ENCODE measurements at regions not wholly inside any gene's neighbourhood (a gene's known extent, or its start where the extent isn't known, plus 50 kb on each side); places are given as distances from the start of the nearest gene placed in this dataset.
"Not testable (repeated sequence)": the region's sequence is repeated elsewhere in the genome, so short reads cannot be mapped to it uniquely, and the experiment has no call there.

DNA sequence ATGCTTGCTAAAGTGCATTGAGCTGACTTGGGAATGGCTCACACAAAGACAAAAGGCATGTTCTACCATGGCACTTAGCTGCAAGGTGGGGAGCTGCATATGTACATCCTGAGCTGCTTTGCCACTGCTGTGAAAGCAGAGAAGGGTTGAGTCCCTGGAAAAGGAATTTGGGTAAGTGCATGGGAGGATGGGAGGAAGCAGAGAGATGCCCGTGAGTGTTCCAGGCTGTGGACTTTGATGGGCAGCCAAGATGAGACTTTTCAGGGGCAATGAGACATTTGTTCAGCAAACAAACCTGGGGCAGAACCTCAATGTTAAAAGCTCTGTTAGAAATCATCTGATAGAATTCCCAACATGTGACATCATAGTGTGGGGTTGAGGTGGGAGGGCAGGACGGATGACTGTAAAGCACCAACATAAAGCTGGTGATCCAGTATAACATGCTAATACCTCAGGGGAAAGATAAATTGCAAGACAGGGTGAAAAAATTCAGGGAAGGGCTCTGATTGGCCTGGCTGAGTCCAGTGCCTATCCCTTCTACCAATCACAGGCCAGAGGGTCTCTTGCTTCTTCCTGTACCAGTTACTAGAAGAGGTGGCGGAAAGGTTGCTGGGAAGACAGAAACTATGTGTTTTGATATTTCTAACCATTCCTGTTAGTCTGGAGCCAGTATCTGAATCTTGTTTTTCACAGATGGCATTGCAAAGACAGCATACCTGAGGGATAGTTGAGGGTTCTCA lies 163.2 kb downstream of the UTP18 start:
- WGBS, 2 donors, result 56 to 57% methylated on average over 3 of the region's 3 CpGs
- no peak for ATAC-seq (ENCODE audit: low FRiP score)

DNA sequence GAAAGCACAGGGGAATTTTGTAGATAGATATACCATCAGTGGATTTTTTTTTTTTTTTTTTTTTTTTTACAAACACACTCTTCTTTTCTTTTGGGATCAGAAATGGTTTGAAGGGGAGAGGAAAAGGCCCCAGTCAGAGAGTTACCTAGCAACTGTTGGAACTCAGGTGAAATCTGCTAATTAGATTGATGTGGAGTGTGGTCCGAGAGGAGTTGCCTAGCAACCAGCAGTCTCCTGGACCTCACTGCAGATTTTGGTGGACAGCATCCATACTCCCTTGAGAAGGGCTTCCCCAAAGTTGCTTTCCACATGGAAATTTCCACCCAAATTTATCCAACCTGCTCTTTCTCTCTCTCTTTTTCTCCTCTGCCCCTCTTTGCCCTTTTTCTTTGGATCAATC lies 165.4 kb downstream of the UTP18 start:
- ATAC-seq (ENCODE audit: low FRiP score) (no peak), DNase-seq (no peak)
- H3K36me3 ChIP-seq (ENCODE audit: control insufficient read depth in 1 of 2, insufficient read depth in 2 of 2, low read length in 1 of 2), result no peaks in the 10 kb centered on the region
- peaks cover 0 to under 1% of the 10 kb centered on the region in 2 donors for H3K27me3 ChIP-seq (ENCODE audit: control insufficient read depth in 1 of 2, insufficient read depth in 2 of 2, low read length in 1 of 2)
- H3K27ac ChIP-seq (ENCODE audit: low read depth in 1 of 2, low read length in 2 of 2), result no peak overlapping the region
- H3K4me1 ChIP-seq (ENCODE audit: control insufficient read depth in 1 of 2, insufficient read depth in 2 of 2, low read length in 2 of 2), result no peaks in the 10 kb centered on the region
- 60 to 69% methylated on average over 1 of the region's 1 CpG for WGBS, 2 donors
- intact Hi-C loops (cut with DNase I), result no loop called here
- H3K9me3 ChIP-seq (ENCODE audit: control insufficient read depth, low read length), result peaks cover 8% of the 10 kb centered on the region
- no peak overlapping the region for H3K4me3 ChIP-seq (ENCODE audit: low read length in 2 of 2)

More for the DNA sequence above, 163.2 kb downstream of the UTP18 start:
- Histone ChIP-seq H3K27ac (ENCODE audit: low read depth in 1 of 2, low read length in 2 of 2) (no peak overlapping the region), H3K36me3 (ENCODE audit: control insufficient read depth in 1 of 2, insufficient read depth in 2 of 2, low read length in 1 of 2) (no peaks in the 10 kb centered on the region), H3K9me3 (ENCODE audit: control insufficient read depth, low read length) (peaks cover 8% of the 10 kb centered on the region), H3K4me3 (ENCODE audit: low read length in 2 of 2) (no peak overlapping the region), H3K4me1 (ENCODE audit: control insufficient read depth in 1 of 2, insufficient read depth in 2 of 2, low read length in 2 of 2) (no peaks in the 10 kb centered on the region), H3K27me3 (ENCODE audit: control insufficient read depth in 1 of 2, insufficient read depth in 2 of 2, low read length in 1 of 2) (peaks cover 0 to 2% of the 10 kb centered on the region in 2 donors)
- DNase-seq, result no peak
- intact Hi-C loops (cut with DNase I), result no loop called here

DNA sequence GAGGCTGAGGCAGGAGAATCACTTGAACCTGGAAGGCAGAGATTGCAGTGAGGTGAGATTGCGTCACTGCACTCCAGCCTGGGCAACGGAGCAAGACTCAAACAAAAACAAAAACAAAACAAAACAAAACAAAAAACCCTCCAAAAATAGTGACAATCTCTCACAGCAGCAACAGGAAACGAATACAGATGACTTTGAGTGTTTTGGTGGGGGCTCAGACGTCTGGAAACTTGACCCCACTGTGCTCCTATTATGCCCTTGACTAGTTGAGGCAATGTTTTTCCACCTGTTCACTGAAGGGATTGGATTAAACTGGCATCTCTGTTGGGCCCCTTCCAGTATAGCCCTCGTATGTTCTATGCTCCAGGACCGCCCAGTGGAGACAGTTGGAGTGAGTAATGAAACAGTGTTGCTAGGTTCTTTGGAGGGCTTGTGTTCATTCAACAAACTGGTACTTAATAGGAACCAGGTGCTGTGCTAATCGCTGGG lies 167.0 kb downstream of the UTP18 start:
- Histone ChIP-seq H3K27ac (ENCODE audit: low read depth in 1 of 2, low read length in 2 of 2) (no peak overlapping the region), H3K4me3 (ENCODE audit: low read length in 2 of 2) (no peak overlapping the region), H3K27me3 (ENCODE audit: control insufficient read depth in 1 of 2, insufficient read depth in 2 of 2, low read length in 1 of 2) (no peaks in the 10 kb centered on the region), H3K9me3 (ENCODE audit: control insufficient read depth, low read length) (peaks cover 2% of the 10 kb centered on the region), H3K4me1 (ENCODE audit: control insufficient read depth in 1 of 2, insufficient read depth in 2 of 2, low read length in 2 of 2) (no peaks in the 10 kb centered on the region), H3K36me3 (ENCODE audit: control insufficient read depth in 1 of 2, insufficient read depth in 2 of 2, low read length in 1 of 2) (no peaks in the 10 kb centered on the region)
- WGBS, 2 donors, result 22 to 30% methylated on average over 7 of the region's 7 CpGs
- DNase-seq, result no peak
- no peak for ATAC-seq (ENCODE audit: low FRiP score)
- intact Hi-C loops (cut with DNase I), result no loop called here

DNA sequence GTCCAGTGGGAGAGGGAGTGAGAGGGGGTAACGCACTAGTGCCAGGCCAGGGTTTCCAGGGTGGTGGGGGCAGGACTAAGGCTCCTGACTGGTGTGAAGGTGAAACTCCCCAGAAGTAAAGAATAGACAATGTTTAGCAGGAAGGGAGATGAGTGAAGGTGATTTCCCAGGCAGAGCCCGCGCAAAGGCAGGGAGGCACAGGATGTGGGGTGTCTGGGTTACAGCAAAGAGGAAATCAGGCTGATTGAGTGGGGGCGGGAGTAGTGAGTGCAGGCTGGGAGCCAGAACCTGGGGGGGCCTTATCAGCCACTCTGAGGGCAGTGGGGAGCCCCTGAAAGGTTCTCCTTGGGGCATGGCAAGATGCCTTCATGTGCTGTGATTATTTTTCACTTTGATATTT lies 167.5 kb downstream of the UTP18 start:
- DNase-seq (no peak), ATAC-seq (ENCODE audit: low FRiP score) (no peak)
- Histone ChIP-seq H3K4me1 (ENCODE audit: control insufficient read depth in 1 of 2, insufficient read depth in 2 of 2, low read length in 2 of 2) (no peaks in the 10 kb centered on the region), H3K27me3 (ENCODE audit: control insufficient read depth in 1 of 2, insufficient read depth in 2 of 2, low read length in 1 of 2) (no peaks in the 10 kb centered on the region), H3K27ac (ENCODE audit: low read depth in 1 of 2, low read length in 2 of 2) (no peak overlapping the region), H3K9me3 (ENCODE audit: control insufficient read depth, low read length) (peaks cover 2% of the 10 kb centered on the region), H3K4me3 (ENCODE audit: low read length in 2 of 2) (no peak overlapping the region), H3K36me3 (ENCODE audit: control insufficient read depth in 1 of 2, insufficient read depth in 2 of 2, low read length in 1 of 2) (no peaks in the 10 kb centered on the region)
- intact Hi-C loops (cut with DNase I), result no loop called here
- 34 to 47% methylated on average over 4 of the region's 4 CpGs for WGBS, 2 donors

DNA sequence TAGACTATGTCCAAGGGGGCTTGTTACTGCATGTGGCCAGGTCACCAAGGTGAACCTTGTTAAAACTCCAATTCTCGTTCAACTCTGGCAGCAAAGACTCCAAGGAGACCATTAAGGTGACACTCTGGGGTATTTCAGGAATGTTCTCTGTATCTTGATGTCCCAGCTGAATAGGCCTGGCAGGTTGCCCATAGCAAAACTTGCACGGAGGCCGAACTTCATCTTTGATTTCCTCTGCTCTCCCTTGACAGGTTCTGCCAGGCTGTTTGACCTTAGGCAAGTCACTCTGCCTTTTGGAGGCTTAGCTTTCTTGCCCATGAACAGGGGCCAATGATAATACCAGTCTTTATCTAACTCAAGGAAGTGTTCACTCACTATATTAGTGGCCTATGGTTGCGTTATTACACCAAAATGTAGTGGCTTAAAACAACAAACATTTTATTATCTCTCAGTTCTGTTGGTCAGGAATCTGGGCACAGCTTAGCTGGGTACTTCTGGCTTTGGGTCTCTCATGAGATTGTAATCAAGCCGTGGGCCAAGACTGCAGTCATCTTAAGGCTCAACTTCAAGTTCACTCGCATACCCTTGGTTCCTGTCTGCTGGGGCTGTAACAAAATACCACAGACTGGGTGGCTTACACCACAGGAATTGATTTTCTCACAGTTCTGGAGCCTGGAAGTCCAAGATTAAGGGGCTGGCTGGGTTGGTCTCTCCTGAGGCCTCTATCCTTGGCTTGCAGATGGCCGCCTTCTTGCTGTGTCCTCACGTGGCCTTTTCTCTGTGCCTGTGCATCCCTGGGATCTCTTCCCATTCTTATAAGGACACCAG lies 168.5 kb downstream of the UTP18 start:
- no peaks in the 10 kb centered on the region for H3K36me3 ChIP-seq (ENCODE audit: control insufficient read depth in 1 of 2, insufficient read depth in 2 of 2, low read length in 1 of 2)
- no peak overlapping the region for H3K4me3 ChIP-seq (ENCODE audit: low read length in 2 of 2)
- DNase-seq (no peak), ATAC-seq (ENCODE audit: low FRiP score) (no peak)
- no peaks in the 10 kb centered on the region for H3K4me1 ChIP-seq (ENCODE audit: control insufficient read depth in 1 of 2, insufficient read depth in 2 of 2, low read length in 2 of 2)
- WGBS, 2 donors, result 36% methylated on average over 8 of the region's 8 CpGs
- intact Hi-C loops (cut with DNase I), result no loop called here
- H3K9me3 ChIP-seq (ENCODE audit: control insufficient read depth, low read length), result no peaks in the 10 kb centered on the region
- no peak overlapping the region for H3K27ac ChIP-seq (ENCODE audit: low read depth in 1 of 2, low read length in 2 of 2)
- no peaks in the 10 kb centered on the region for H3K27me3 ChIP-seq (ENCODE audit: control insufficient read depth in 1 of 2, insufficient read depth in 2 of 2, low read length in 1 of 2)

DNA sequence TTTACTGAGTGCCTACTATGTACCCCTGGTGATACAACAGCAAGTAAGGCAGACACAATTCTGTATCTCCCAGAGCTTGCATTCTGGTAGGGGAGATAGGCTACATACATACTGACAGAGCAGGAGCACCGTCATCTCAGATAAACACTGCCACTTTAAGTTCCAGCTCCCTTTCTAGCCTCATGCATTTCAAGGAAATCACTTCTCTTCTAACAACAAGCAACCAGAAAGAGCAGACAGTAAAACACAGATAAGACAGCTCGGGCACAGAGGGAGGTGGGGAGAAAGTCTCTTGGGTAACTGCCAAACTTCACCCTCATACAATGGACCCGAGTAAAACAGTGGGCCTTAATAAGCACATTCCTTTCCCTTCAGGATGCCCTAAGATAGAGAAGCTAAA lies 169.6 kb downstream of the UTP18 start:
- H3K4me3 ChIP-seq (ENCODE audit: low read length in 2 of 2); ATAC-seq (ENCODE audit: low FRiP score); H3K36me3 ChIP-seq (ENCODE audit: control insufficient read depth in 1 of 2, insufficient read depth in 2 of 2, low read length in 1 of 2); H3K9me3 ChIP-seq (ENCODE audit: control insufficient read depth, low read length); intact Hi-C loops (cut with DNase I); H3K4me1 ChIP-seq (ENCODE audit: control insufficient read depth in 1 of 2, insufficient read depth in 2 of 2, low read length in 2 of 2); H3K27ac ChIP-seq (ENCODE audit: low read depth in 1 of 2, low read length in 2 of 2); H3K27me3 ChIP-seq (ENCODE audit: control insufficient read depth in 1 of 2, insufficient read depth in 2 of 2, low read length in 1 of 2); DNase-seq: not testable (repeated sequence)
- 27% methylated on average over 3 of the region's 3 CpGs for WGBS, 2 donors

DNA sequence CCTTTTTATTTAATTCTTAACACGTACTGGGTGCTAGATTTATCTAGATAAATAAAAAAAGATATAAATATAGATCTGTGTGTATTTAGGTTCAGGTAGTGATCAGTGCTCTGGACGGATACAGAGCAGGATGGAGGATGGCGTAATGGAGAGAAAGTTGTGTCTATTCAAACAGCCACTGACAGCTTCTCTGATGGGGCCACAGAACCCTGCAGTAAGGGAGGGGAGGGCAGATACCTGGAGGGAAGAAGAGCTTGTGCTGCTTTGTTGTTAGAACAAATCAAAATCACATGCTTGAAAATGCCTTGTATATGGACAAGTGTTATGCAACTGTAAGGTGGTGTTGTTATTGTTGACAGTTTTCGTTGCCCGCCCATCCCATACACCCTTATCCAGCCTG lies 170.2 kb downstream of the UTP18 start:
- WGBS, 2 donors, result 88% methylated on average over 5 of the region's 5 CpGs

DNA sequence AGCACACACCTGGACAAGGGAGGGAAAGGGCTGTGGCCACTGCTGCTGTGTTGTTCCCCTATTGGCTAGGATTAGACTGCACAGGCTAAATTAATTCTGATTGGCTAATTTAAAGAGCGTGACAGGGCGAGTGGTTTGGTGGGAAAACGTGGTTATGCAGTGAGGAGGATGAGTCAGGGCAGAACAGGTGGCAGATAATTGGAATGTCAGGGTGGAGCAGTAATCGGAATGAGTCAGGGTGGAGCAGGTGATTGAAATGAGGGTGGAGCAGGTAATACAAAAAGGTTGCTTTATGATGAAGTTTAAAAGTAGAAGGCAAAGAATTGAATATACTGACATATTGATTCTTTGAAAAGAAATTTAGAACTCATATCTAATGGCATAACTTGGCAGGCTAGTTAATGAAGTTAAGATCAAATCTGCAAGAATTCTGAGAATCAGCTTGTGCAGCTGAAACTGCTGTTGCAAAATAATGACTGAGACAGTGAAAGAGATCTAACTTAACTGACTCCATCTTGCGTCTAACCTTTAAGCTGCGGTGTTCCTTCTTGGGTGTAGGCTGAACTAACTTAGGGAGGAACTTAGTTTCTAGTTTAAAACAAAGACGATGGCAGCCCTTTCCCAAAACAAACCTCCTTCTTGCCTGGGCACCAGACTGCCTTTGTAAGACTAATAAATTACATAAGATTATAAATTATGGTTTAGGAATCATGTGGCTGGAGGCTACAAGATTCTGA lies 174.3 kb downstream of the UTP18 start:
- intact Hi-C loops (cut with DNase I), result no loop called here
- Histone ChIP-seq H3K4me3 (ENCODE audit: low read length in 2 of 2) (no peak overlapping the region), H3K36me3 (ENCODE audit: control insufficient read depth in 1 of 2, insufficient read depth in 2 of 2, low read length in 1 of 2) (no peaks in the 10 kb centered on the region), H3K27me3 (ENCODE audit: control insufficient read depth in 1 of 2, insufficient read depth in 2 of 2, low read length in 1 of 2) (no peaks in the 10 kb centered on the region), H3K27ac (ENCODE audit: low read depth in 1 of 2, low read length in 2 of 2) (no peak overlapping the region), H3K9me3 (ENCODE audit: control insufficient read depth, low read length) (no peaks in the 10 kb centered on the region), H3K4me1 (ENCODE audit: control insufficient read depth in 1 of 2, insufficient read depth in 2 of 2, low read length in 2 of 2) (peaks cover 0 to 2% of the 10 kb centered on the region in 2 donors)
- DNase-seq, result no peak
- WGBS, 2 donors, result 70 to 71% methylated on average over 7 of the region's 7 CpGs
- ATAC-seq (ENCODE audit: low FRiP score), result no peak

More for the DNA sequence above, 170.2 kb downstream of the UTP18 start:
- Histone ChIP-seq H3K4me3 (ENCODE audit: low read length in 2 of 2) (no peak overlapping the region), H3K9me3 (ENCODE audit: control insufficient read depth, low read length) (no peaks in the 10 kb centered on the region), H3K36me3 (ENCODE audit: control insufficient read depth in 1 of 2, insufficient read depth in 2 of 2, low read length in 1 of 2) (no peaks in the 10 kb centered on the region), H3K27ac (ENCODE audit: low read depth in 1 of 2, low read length in 2 of 2) (no peak overlapping the region), H3K27me3 (ENCODE audit: control insufficient read depth in 1 of 2, insufficient read depth in 2 of 2, low read length in 1 of 2) (no peaks in the 10 kb centered on the region), H3K4me1 (ENCODE audit: control insufficient read depth in 1 of 2, insufficient read depth in 2 of 2, low read length in 2 of 2) (peaks cover 0 to 2% of the 10 kb centered on the region in 2 donors)
- ATAC-seq (ENCODE audit: low FRiP score) (no peak), DNase-seq (no peak)
- intact Hi-C loops (cut with DNase I), result no loop called here

Data from aorta (tissue), 5 donors.